Neural cell (in vitro differentiated cells): ENCODE measurements at regions not wholly inside any gene's neighbourhood (a gene's known extent, or its start where the extent isn't known, plus 50 kb on each side); places are given as distances from the start of the nearest gene placed in this dataset.

Source experiments
- H2AFZ ChIP-seq: fragments of 200-600, 300-800 bp; sonication (generic), shearing (Covaris generic); 2 replicates; pipeline ENCODE4 v1.6.0; 2014; ENCODE audit warnings: low read depth, mild to moderate bottlenecking, antibody characterized with exemption, low read length, moderate library complexity
- H3F3A ChIP-seq: fragments of 200-600 bp; shearing (Covaris generic); 2 replicates; pipeline ENCODE4 v1.6.1; 2016; ENCODE audit warnings: mild to moderate bottlenecking, moderate library complexity, mixed read lengths, antibody characterized with exemption, low read length; ENCODE audit not compliant: insufficient read depth, poor library complexity, severe bottlenecking
- H3K27ac ChIP-seq: fragments of 200-600, 300-800 bp; sonication (generic), shearing (Covaris generic); 2 replicates; pipeline ENCODE4 v1.5.1; 2014; ENCODE audit warnings: mild to moderate bottlenecking, low read length, moderate library complexity
- H3K27me3 ChIP-seq: fragments of 300-800, 200-600 bp; sonication (generic), shearing (Covaris generic); 2 replicates; pipeline ENCODE4 v1.6.0; 2014; ENCODE audit warnings: mild to moderate bottlenecking, low read depth, low read length, moderate library complexity; ENCODE audit not compliant: insufficient read depth
- H3K36me3 ChIP-seq: fragments of 300-800, 200-600 bp; sonication (generic), shearing (Covaris generic); 2 replicates; pipeline ENCODE4 v1.5.1; 2014; ENCODE audit warnings: mild to moderate bottlenecking, antibody characterized with exemption, low read length, moderate library complexity; ENCODE audit not compliant: insufficient read depth
- H3K4me2 ChIP-seq: fragments of 300-800, 200-600 bp; sonication (generic), shearing (Covaris generic); 2 replicates; pipeline ENCODE4 v1.6.0; 2014; ENCODE audit warnings: mild to moderate bottlenecking, low read length
- H3K4me3 ChIP-seq: fragments of 300-800, 200-600 bp; sonication (generic), shearing (Covaris generic); 2 replicates; pipeline ENCODE4 v1.5.1; 2014; ENCODE audit warnings: mild to moderate bottlenecking, low read length, moderate library complexity
- H3K79me2 ChIP-seq: fragments of 200-600 bp; shearing (Covaris generic); replicated peaks from 2 replicates; pipeline ENCODE4 v1.6.0; 2014; ENCODE audit warnings: mild to moderate bottlenecking, low read length, moderate library complexity; ENCODE audit not compliant: insufficient read depth
- H3K9ac ChIP-seq: fragments of 300-800, 200-600 bp; sonication (generic), shearing (Covaris generic); 2 replicates; pipeline ENCODE4 v1.6.1; 2016; ENCODE audit warnings: mild to moderate bottlenecking, low read length, mixed read lengths
- H3K9me2 ChIP-seq: fragments of 200-600 bp; shearing (Covaris generic); 2 replicates; pipeline ENCODE4 v1.6.1; 2016; ENCODE audit warnings: mild to moderate bottlenecking, low read length, mixed read lengths; ENCODE audit not compliant: insufficient read depth
- H3K9me3 ChIP-seq: fragments of 200-600, 300-800 bp; sonication (generic), shearing (Covaris generic); 2 replicates; pipeline ENCODE4 v1.6.1; 2016; ENCODE audit warnings: mild to moderate bottlenecking, mixed run types, low read length, moderate library complexity, mixed read lengths
- H4K20me1 ChIP-seq: fragments of 200-600 bp; shearing (Covaris generic); 2 replicates; pipeline ENCODE4 v1.6.1; 2016; ENCODE audit warnings: mild to moderate bottlenecking, mixed run types; ENCODE audit not compliant: insufficient read depth
- CTCF ChIP-seq: fragments of 450-650 bp; IDR thresholded peaks from 2 replicates; pipeline ENCODE4 v1.5.1; 2014; ENCODE audit warnings: antibody characterized with exemption, mild to moderate bottlenecking, moderate library complexity; ENCODE audit not compliant: poor library complexity, severe bottlenecking
- EP300 ChIP-seq: fragments of 450-650 bp; conservative IDR thresholded peaks from 2 replicates; pipeline ENCODE4 v1.6.1; 2014; ENCODE audit warnings: antibody characterized with exemption, mild to moderate bottlenecking, moderate library complexity; ENCODE audit not compliant: poor library complexity, severe bottlenecking
- EZH2 ChIP-seq: fragments of 200-600, 300-800 bp; shearing (Covaris generic), sonication (generic); IDR thresholded peaks from 2 replicates; pipeline ENCODE4 v1.6.1; 2014; ENCODE audit warnings: antibody characterized with exemption, low read length, borderline replicate concordance, mild to moderate bottlenecking; ENCODE audit not compliant: insufficient read depth, poor library complexity, severe bottlenecking
- MXI1 ChIP-seq: fragments of 450-650 bp; conservative IDR thresholded peaks from 2 replicates; pipeline ENCODE4 v1.6.1; 2014; ENCODE audit warnings: antibody characterized with exemption, mild to moderate bottlenecking; ENCODE audit not compliant: poor library complexity, severe bottlenecking
- POLR2AphosphoS5 ChIP-seq: IDR thresholded peaks from 2 replicates; pipeline ENCODE4 v1.6.1; 2012
- RAD21 ChIP-seq: fragments of 450-650 bp; conservative IDR thresholded peaks from 2 replicates; pipeline ENCODE4 v1.6.1; 2014; ENCODE audit warnings: antibody characterized with exemption, mild to moderate bottlenecking, moderate library complexity
- SMC3 ChIP-seq: fragments of 450-650 bp; conservative IDR thresholded peaks from 2 replicates; pipeline ENCODE4 v1.6.1; 2014; ENCODE audit warnings: antibody characterized with exemption, mild to moderate bottlenecking, moderate library complexity; ENCODE audit not compliant: poor library complexity
- TAF1 ChIP-seq: IDR thresholded peaks from 2 replicates; pipeline ENCODE4 v1.6.1; 2012; ENCODE audit warnings: low read depth
- TF ChIP-seq, protein P1 (sequence below): IDR thresholded peaks from 2 replicates; pipeline ENCODE4 v1.6.1; 2012; ENCODE audit warnings: borderline replicate concordance

- Histone ChIP-seq H3K27me3 (no peaks in the 10 kb centered on the region), H3K36me3 (no peaks in the 10 kb centered on the region)
Measured at GRCh38 chr4:125789023-125789422, 474.3 kb downstream of the FAT4 start.

DNA sequence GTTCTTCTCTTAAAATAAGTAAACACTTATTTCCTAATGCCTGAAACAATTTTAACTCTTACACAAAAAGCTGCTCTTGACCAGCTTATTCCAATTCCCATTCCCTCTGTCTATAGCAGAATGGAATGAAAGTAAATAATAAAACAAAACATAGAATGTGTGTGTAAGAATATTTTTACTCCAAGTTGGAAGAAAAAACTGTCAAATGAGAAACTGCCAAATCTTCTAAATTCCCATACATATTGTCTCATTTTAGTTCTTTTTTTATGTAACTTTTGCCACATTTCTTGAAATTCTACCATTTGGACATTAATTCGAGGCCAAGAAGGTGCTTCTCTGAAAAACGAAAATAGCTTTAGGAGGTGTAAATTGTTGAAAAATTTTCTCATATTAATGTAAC is 477.1 kb downstream of the FAT4 start:
- H3K79me2 ChIP-seq, result no peaks in the 10 kb centered on the region
- no peak overlapping the region for H3K4me2 ChIP-seq
- no peaks in the 10 kb centered on the region for H3F3A ChIP-seq
- no peak overlapping the region for H2AFZ ChIP-seq
- no peaks in the 10 kb centered on the region for H3K36me3 ChIP-seq
- no peaks in the 10 kb centered on the region for H3K9me3 ChIP-seq
- H3K27me3 ChIP-seq, result no peaks in the 10 kb centered on the region
- TF ChIP-seq EP300, result no peak
- no peak for TF ChIP-seq EZH2
- no peak for TF ChIP-seq POLR2AphosphoS5
- TF ChIP-seq MXI1, result no peak
- TF ChIP-seq TAF1, result no peak
- TF ChIP-seq, protein P1, sequence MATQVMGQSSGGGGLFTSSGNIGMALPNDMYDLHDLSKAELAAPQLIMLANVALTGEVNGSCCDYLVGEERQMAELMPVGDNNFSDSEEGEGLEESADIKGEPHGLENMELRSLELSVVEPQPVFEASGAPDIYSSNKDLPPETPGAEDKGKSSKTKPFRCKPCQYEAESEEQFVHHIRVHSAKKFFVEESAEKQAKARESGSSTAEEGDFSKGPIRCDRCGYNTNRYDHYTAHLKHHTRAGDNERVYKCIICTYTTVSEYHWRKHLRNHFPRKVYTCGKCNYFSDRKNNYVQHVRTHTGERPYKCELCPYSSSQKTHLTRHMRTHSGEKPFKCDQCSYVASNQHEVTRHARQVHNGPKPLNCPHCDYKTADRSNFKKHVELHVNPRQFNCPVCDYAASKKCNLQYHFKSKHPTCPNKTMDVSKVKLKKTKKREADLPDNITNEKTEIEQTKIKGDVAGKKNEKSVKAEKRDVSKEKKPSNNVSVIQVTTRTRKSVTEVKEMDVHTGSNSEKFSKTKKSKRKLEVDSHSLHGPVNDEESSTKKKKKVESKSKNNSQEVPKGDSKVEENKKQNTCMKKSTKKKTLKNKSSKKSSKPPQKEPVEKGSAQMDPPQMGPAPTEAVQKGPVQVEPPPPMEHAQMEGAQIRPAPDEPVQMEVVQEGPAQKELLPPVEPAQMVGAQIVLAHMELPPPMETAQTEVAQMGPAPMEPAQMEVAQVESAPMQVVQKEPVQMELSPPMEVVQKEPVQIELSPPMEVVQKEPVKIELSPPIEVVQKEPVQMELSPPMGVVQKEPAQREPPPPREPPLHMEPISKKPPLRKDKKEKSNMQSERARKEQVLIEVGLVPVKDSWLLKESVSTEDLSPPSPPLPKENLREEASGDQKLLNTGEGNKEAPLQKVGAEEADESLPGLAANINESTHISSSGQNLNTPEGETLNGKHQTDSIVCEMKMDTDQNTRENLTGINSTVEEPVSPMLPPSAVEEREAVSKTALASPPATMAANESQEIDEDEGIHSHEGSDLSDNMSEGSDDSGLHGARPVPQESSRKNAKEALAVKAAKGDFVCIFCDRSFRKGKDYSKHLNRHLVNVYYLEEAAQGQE, result no peak
- no peak for TF ChIP-seq RAD21
- no peak for TF ChIP-seq CTCF
- TF ChIP-seq SMC3, result no peak
- H4K20me1 ChIP-seq, result no peaks in the 10 kb centered on the region
- no peak overlapping the region for H3K27ac ChIP-seq
- H3K9me2 ChIP-seq, result no peaks in the 10 kb centered on the region
- H3K4me3 ChIP-seq, result no peak overlapping the region
- no peak overlapping the region for H3K9ac ChIP-seq

More at GRCh38 chr4:125789023-125789422, 474.3 kb downstream of the FAT4 start:
- H4K20me1 ChIP-seq, result no peaks in the 10 kb centered on the region
- no peak overlapping the region for H3K9ac ChIP-seq
- no peak overlapping the region for H3K4me2 ChIP-seq
- no peaks in the 10 kb centered on the region for H3K9me2 ChIP-seq
- no peak overlapping the region for H3K27ac ChIP-seq
- no peak overlapping the region for H3K4me3 ChIP-seq
- no peaks in the 10 kb centered on the region for H3K9me3 ChIP-seq
- H2AFZ ChIP-seq, result no peak overlapping the region
- no peaks in the 10 kb centered on the region for H3K79me2 ChIP-seq
- TF ChIP-seq, protein P1, result no peak
- TF ChIP-seq CTCF, result no peak
- TF ChIP-seq TAF1, result no peak
- no peak for TF ChIP-seq POLR2AphosphoS5
- no peak for TF ChIP-seq RAD21
- no peak for TF ChIP-seq MXI1
- no peak for TF ChIP-seq EZH2
- TF ChIP-seq SMC3, result no peak
- TF ChIP-seq EP300, result no peak
- H3F3A ChIP-seq, result no peaks in the 10 kb centered on the region
